ENCODE measurements at regions not wholly inside any gene's neighbourhood (a gene's known extent, or its start where the extent isn't known, plus 50 kb on each side); places are given as distances from the start of the nearest gene placed in this dataset.

- TF ChIP-seq EZH2 (IDR thresholded peaks at IDR 0.05; ENCODE audit: borderline replicate concordance, low read depth, low read length, poor library complexity, severe bottlenecking) (no peak), CTCF (conservative IDR thresholded peaks at IDR 0.05; ENCODE audit: low read depth, low read length) (no peak)
- Histone ChIP-seq H3K27me3 (replicated peaks; ENCODE audit: insufficient read depth, low read depth, low read length, poor library complexity) (no peaks in the 10 kb centered on the region), H3K4me3 (ENCODE audit: low read depth, low read length, poor library complexity, severe bottlenecking) (no peak overlapping the region), H3K4me1 (ENCODE audit: insufficient read depth, low read length, poor library complexity, severe bottlenecking) (no peaks in the 10 kb centered on the region), H3K36me3 (ENCODE audit: insufficient read depth, low read length, poor library complexity, severe bottlenecking) (no peaks in the 10 kb centered on the region), H3K27ac (ENCODE audit: low read depth, low read length, poor library complexity, severe bottlenecking) (no peak overlapping the region), H3K9me3 (ENCODE audit: low read depth, low read length, poor library complexity, severe bottlenecking) (no peaks in the 10 kb centered on the region)
- no TSS peak for BruUV-seq (replicated peaks)
- DNase-seq (ENCODE audit: low spot score) = no peak
- POLR2A ChIA-PET (ENCODE audit: low non-redundant PET) = no interaction called here
- CTCF ChIA-PET = no interaction called here
- intact Hi-C loops (cut with micrococcal nuclease; ENCODE audit: unreplicated experiment) = loop anchor here (5.0 kb wide), 1 partner anchor 72 kb away; no protein-coding TSS in a partner anchor
These were observed 115.2 kb upstream of the BEND6 start for GRCh38 chr6:56839533-56840183.

GRCh38 chr6:56838965-56839364 lies 115.9 kb upstream of the BEND6 start:
- Histone ChIP-seq H3K4me3 (ENCODE audit: low read depth, low read length, poor library complexity, severe bottlenecking) (no peak overlapping the region), H3K4me1 (ENCODE audit: insufficient read depth, low read length, poor library complexity, severe bottlenecking) (no peaks in the 10 kb centered on the region), H3K27ac (ENCODE audit: low read depth, low read length, poor library complexity, severe bottlenecking) (no peak overlapping the region), H3K9me3 (ENCODE audit: low read depth, low read length, poor library complexity, severe bottlenecking) (no peaks in the 10 kb centered on the region), H3K36me3 (ENCODE audit: insufficient read depth, low read length, poor library complexity, severe bottlenecking) (no peaks in the 10 kb centered on the region), H3K27me3 (replicated peaks; ENCODE audit: insufficient read depth, low read depth, low read length, poor library complexity) (no peaks in the 10 kb centered on the region)
- CTCF ChIA-PET = no interaction called here
- DNase-seq (ENCODE audit: low spot score) = no peak
- POLR2A ChIA-PET (ENCODE audit: low non-redundant PET) = no interaction called here
- intact Hi-C loops (cut with micrococcal nuclease; ENCODE audit: unreplicated experiment) = no loop called here
- BruUV-seq (replicated peaks) = no TSS peak
- TF ChIP-seq CTCF (conservative IDR thresholded peaks at IDR 0.05; ENCODE audit: low read depth, low read length) (no peak), EZH2 (IDR thresholded peaks at IDR 0.05; ENCODE audit: borderline replicate concordance, low read depth, low read length, poor library complexity, severe bottlenecking) (no peak)

GRCh38 chr6:56838016-56838555 lies 116.8 kb upstream of the BEND6 start:
- BruUV-seq (replicated peaks) = no TSS peak
- intact Hi-C loops (cut with micrococcal nuclease; ENCODE audit: unreplicated experiment) = no loop called here
- Histone ChIP-seq H3K9me3 (ENCODE audit: low read depth, low read length, poor library complexity, severe bottlenecking) (no peaks in the 10 kb centered on the region), H3K27me3 (replicated peaks; ENCODE audit: insufficient read depth, low read depth, low read length, poor library complexity) (no peaks in the 10 kb centered on the region), H3K4me3 (ENCODE audit: low read depth, low read length, poor library complexity, severe bottlenecking) (no peak overlapping the region), H3K4me1 (ENCODE audit: insufficient read depth, low read length, poor library complexity, severe bottlenecking) (no peaks in the 10 kb centered on the region), H3K27ac (ENCODE audit: low read depth, low read length, poor library complexity, severe bottlenecking) (no peak overlapping the region), H3K36me3 (ENCODE audit: insufficient read depth, low read length, poor library complexity, severe bottlenecking) (no peaks in the 10 kb centered on the region)
- ChIA-PET CTCF (interaction anchor here (1.1 kb wide), 1 partner anchor 13 kb away, joined by 3 read pairs; no protein-coding TSS in a partner anchor), POLR2A (ENCODE audit: low non-redundant PET) (no interaction called here)
- TF ChIP-seq EZH2 (IDR thresholded peaks at IDR 0.05; ENCODE audit: borderline replicate concordance, low read depth, low read length, poor library complexity, severe bottlenecking) (no peak), CTCF (conservative IDR thresholded peaks at IDR 0.05; ENCODE audit: low read depth, low read length) (no peak)
- DNase-seq (ENCODE audit: low spot score) = no peak
